ENCODE measurements at regions not wholly inside any gene's neighbourhood (a gene's known extent, or its start where the extent isn't known, plus 50 kb on each side); places are given as distances from the start of the nearest gene placed in this dataset.

- DNase-seq, result no peak
Observed at GRCh38 chr1:168455764-168456163, 88.0 kb downstream of the XCL2 start.

- no peak for DNase-seq
Observed at GRCh38 chr1:168454211-168454815, 89.5 kb downstream of the XCL2 start.

DNA sequence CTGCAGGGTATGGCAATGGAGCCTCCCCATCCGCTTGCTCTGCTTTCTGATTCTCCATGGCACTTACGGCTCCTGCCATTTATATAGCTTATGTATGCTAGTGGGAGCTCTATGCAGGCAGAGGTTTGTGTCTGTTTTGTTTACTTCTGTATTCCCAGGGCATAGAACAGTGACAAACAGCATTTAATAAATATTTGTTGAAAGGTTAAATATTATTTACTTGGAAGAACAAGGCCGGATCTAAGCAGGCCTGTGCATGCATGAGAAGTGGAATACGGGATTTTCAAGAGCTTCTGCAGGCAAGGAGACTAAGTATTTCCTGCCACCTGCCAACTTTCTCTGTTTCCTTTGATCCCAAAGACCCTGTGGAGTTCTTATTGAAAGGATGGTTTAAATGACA is 90.7 kb downstream of the XCL2 start:
- no peak for DNase-seq

DNA sequence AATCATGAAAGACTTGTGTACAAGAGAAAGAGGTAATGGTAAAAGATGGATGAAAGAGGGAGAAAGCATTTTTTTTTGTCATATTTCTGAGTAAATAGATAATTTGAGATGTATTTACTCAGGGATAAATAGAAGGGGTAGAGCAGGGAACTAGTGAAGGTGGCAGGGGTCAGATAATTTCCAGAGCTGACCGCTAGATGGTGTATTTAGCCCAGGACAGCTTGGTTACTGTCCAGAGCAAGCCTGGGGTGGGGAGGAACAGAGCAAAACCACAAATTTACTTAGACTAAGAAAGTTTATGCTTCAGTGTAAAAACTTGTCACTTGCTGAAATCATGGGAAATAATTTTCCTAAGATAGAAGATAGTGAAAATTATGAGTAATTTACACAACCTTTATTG is 91.5 kb downstream of the XCL2 start:
- no peak for DNase-seq

GRCh38 chr1:168447871-168448270 is 95.9 kb downstream of the XCL2 start:
- no peak for DNase-seq

GRCh38 chr1:168446081-168446480 is 97.7 kb downstream of the XCL2 start:
- DNase-seq, result no peak

DNA sequence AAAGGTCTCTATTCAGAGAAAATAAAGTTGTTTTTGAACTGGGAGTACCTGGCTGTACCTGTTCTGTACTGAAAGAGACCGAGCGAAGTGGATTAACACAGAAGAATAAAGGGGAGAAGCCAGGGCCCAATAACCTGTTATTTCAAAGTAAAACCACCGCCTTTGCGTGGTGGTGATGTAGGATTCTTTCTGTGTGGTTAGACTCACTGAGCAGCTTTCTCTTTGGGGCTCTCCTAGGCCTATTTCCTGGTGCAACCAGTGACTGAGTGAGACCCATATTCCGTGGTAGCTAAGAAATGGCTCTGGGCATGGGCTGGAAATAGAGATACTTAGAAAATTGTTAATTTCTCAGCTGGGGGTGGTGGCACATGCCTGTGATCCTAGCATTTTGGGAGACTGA is 99.9 kb downstream of the XCL2 start:
- DNase-seq, result no peak

DNA sequence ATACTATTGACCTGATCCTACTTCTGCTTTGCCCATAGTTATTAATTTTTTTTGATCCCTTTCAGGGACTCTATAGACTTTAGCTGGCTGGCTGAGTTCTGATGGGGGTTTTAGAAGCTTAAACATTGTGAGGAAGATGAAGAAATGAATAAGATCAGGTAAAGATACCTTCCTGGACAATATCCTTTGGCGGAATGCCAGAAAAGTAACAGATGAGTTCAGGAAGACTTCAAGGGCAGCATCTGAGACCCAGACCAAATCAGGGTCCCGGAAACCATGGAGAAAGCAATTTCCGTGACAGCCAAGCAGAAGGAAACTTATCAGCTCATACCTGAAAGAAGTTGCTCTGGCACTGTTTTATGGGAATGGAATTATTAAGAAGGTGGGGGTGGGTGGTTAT is 100.4 kb downstream of the XCL2 start:
- DNase-seq, result no peak

DNA sequence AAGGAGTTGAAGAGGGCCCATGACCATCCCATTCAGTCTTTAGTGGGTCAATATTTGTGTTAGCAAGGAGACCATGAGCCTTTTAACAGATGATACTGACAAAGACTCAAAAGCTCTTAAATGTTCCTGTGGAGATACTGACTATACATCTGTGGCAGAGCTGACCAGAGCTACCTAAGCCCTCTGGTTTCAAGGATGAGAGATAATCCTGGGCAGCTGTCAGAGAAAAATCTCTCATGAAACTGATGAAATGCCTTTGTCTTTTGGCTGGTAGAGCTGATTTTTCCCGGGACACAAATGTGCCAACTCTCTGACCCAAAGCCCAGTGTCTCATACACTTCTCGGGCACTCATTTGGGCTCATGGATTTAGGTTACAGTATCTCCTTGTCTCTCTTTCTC is 100.9 kb downstream of the XCL2 start:
- DNase-seq, result no peak

- no peak for DNase-seq
Observed at GRCh38 chr1:168441745-168442144, 102.1 kb downstream of the XCL2 start.

DNA sequence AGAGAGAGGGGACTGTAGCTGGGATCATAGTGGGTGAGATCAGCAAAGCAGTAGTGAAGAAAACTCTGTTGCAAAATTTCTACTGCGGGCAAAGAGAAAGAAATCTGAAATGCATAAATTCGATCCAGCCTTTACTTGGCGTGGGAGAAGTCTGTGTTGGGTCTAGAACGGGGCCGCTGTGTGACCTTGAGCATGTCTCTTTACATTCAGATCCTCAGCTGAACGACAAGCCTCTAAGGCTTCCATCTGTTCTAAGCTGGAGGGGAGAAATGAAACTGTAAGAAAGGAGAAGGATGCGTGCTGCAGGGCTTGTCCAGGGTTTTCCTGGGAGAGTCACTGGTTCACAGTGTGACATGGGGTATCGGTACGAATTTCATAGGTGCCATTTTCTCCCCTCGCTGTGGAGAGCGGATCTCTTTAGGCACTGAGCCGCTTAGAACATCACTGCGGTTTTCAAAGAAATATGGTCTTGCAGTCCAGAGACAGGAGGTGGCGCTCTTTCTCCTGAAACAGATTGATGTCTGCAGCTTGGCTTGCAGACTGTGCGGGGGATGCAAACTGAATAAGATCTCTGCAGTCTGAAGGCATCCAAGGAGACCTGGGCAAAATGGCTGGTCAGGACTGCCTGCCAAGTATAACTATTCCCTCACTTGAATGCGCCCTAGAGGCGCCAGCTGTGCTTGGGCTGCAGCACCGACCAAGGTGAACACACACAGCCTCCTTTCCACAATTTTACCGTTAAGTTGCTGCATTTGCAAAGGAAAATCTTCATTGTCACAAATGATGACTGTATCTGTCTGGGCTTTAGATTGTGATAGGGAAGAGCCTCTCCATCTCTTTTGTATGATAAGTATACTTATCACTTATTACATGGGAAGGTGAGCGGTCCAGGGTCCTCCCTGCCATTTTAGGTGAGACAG is 104.1 kb downstream of the XCL2 start:
- peak; percentile 88 for DNase-seq

DNA sequence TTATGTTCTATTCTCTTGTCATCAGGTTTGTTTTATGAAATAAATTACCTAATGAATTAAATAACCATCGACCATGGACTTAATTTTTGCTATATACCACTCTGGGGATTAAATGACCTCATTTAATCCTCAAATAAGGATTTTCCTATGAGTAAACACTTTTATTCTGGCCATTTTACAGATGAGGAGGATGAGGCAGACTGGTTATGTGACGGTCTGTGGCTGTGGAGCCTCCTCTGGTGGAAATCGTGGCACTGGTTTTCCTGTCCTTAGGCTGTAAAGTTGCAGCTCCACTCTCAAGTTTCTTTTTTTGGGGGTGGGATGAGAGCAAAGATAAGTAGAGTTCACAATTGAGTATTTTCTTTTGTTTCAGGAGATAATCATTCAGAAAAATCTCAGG is 105.2 kb downstream of the XCL2 start:
- no peak for DNase-seq

GRCh38 chr1:168437821-168438220 is 106.0 kb downstream of the XCL2 start:
- no peak for DNase-seq

DNA sequence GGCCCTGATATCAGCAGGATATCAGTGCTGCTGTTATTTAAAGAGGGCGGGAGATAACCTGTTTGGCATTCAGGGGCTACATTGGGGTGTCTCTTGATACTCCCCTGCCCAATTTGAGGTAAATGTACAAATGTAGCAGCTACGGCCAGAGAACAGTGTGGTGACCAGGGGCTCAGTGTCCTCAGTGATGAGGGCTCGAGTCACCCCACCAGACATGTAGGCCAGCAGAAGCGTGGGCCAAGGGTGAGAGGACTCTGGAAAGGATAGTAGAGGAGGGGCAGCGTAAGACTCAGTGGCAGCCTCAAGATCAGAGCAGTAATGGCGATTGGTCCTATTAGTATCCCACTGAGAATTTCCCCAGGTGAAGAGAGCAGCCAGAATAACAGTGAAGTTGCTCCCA is 108.4 kb downstream of the XCL2 start:
- no peak for DNase-seq

DNA sequence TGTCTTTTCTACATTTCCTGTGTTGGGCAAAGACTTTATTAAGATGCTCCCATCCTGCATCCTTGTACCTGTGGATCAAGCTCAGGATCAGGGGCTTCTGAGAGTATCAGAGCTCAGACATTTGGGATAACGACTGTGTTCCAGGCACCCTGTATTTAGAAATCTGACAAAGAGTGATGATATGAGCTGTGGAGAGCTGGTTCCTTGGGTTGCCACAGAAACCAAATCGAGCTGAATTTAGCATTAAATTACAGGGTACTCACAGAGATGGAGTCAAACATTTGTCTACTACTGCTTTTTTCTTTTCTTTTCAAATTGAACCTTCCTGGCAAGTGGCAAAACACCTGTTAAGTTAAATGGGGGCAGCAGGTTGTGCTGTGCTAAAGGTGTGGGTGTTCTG is 110.6 kb downstream of the XCL2 start:
- no peak for DNase-seq

- DNase-seq, result no peak
Observed at GRCh38 chr1:168431882-168432281, 111.9 kb downstream of the XCL2 start.

DNA sequence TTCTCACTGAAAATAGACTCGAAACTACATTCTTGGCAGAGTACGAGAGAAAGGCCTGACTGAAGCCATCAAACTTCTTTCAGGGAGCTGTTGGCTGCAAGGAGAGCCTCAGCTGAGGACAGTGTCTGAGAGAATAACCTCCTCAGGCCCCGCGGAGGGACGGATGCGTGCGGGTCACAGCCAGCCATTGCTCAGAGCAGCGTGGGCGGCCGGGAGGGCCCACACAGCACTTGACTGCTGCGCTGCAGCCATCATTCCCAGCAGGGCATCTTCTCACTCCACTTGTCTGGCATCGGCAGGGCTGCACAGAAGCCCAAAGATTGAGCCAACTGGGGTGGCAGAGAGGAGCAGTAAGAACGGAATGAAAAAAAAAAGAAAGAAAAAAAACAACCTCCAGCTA is 113.5 kb downstream of the XCL2 start:
- no peak for DNase-seq

GRCh38 chr1:168428063-168428731 is 115.6 kb downstream of the XCL2 start:
- DNase-seq, result no peak

DNA sequence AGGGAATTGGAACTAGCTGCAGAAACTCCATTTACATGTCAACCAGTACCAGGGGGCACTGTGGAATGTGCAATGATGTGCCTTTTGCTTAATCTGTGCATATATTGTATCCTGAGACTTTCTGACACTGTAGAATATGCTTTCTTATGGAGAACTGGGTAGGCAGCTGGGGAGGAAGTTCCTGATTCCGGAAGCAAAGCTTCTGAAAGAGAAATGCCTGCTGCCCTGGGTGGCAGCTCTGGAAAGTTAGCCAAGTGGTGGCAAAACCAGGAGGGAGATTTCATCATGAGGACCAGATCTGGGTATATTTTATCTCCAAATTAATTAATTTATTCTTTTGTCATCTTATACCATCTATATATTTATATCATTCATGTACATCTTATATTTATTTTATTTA is 116.7 kb downstream of the XCL2 start:
- DNase-seq, result no peak

DNA sequence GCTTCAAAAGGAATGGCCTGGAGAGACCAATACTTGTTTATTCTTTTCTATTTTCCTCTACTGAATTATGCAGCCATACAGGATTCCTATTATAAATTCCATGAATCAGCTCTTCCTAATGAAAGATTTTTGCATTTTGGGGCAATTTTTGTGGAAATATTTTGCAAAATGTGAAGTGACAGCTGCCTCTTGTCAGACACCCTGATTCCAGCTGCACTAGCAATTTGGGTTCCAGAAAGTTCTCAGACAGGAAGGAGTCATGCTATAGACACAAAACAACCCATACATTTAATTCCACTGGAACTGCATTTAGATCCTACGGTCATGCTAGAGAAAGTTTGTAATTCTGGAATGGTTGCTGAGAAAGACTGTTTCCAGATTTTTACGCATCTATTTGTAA is 119.5 kb downstream of the XCL2 start:
- DNase-seq, result no peak

- no peak for DNase-seq
Observed at GRCh38 chr1:168422203-168422847, 121.5 kb downstream of the XCL2 start.

GRCh38 chr1:168421399-168422004 is 122.3 kb downstream of the XCL2 start:
- peak; percentile 80 for DNase-seq

GRCh38 chr1:168420177-168420576 is 123.6 kb downstream of the XCL2 start:
- no peak for DNase-seq

Data from activated CD4-positive, alpha-beta T cell treated with anti-CD3 and anti-CD28 coated beads, Interleukin-10, Interleukin-2, amounts not matched to agents 100 ng/mL and 50 ng/mL, durations not matched to agents 16 hours and 8 hours (primary cell).